H1 (cell line): ENCODE measurements at regions not wholly inside any gene's neighbourhood (a gene's known extent, or its start where the extent isn't known, plus 50 kb on each side); places are given as distances from the start of the nearest gene placed in this dataset.

Source experiments
- ASH2L ChIP-seq: fragments of 200-600, 300-600 bp; sonication (generic); IDR thresholded peaks from one replicate; pipeline ENCODE4 v1.7.1; 2017; ENCODE audit warnings: low read length
- SIN3A ChIP-seq, 2 experiments: IDR thresholded peaks in 1 of 2; conservative IDR thresholded peaks in 1 of 2; 2 replicates each; pipeline ENCODE4 v1.6.1; 2011 to 2012; ENCODE audit warnings: low read length in 2 of 2, improper control_type of control experiment in 1 of 2, low read depth in 1 of 2, mild to moderate bottlenecking in 1 of 2
- TAF7 ChIP-seq: optimal IDR thresholded peaks from 2 replicates; pipeline ENCODE3; 2011; ENCODE audit warnings: low read depth, mild to moderate bottlenecking, inconsistent platforms, low read length, moderate library complexity, borderline replicate concordance
- TF ChIP-seq, protein P1 (sequence below): IDR thresholded peaks from 2 replicates; pipeline ENCODE4 v1.6.1; 2011; ENCODE audit warnings: low read depth, mild to moderate bottlenecking, low read length; ENCODE audit not compliant: insufficient read depth

- TF ChIP-seq, protein P1, sequence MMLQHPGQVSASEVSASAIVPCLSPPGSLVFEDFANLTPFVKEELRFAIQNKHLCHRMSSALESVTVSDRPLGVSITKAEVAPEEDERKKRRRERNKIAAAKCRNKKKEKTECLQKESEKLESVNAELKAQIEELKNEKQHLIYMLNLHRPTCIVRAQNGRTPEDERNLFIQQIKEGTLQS, result no peak
- TF ChIP-seq TAF7 (no peak), SIN3A (conservative IDR thresholded peaks at IDR 0.05 in 1 of 2, IDR thresholded peaks at IDR 0.05 in 1 of 2; ENCODE audit: low read depth in 1 of 2, low read length in 2 of 2) (no peak), ASH2L (no peak)
Measured at GRCh38 chr11:92101920-92102319, 122.7 kb upstream of the FAT3 start (continued).
